Testis (tissue), 2 donors: ENCODE measurements at regions not wholly inside any gene's neighbourhood (a gene's known extent, or its start where the extent isn't known, plus 50 kb on each side); places are given as distances from the start of the nearest gene placed in this dataset.

Experiments used
- DNase-seq: peaks from one replicate; pipeline ENCODE4 v3.0.0-alpha.2; 2019
- H3K27ac ChIP-seq, 2 donors: fragments of 200-600 bp; sonication (generic); one replicate each; pipeline ENCODE4 v1.5.1; 2019
- H3K27me3 ChIP-seq: fragments of 200-600 bp; sonication (generic); one replicate; pipeline ENCODE4 v1.5.1; 2019
- H3K36me3 ChIP-seq: fragments of 200-600 bp; sonication (generic); one replicate; pipeline ENCODE4 v1.5.1; 2017; ENCODE audit warnings: low read depth; ENCODE audit errors: missing control alignments
- H3K4me1 ChIP-seq: fragments of 200-600 bp; sonication (generic); one replicate; pipeline ENCODE4 v1.5.1; 2019
- H3K4me3 ChIP-seq, 2 donors: fragments of 200-600 bp; sonication (generic); one replicate each; pipeline ENCODE4 v1.5.1; 2017 to 2019
- H3K9me3 ChIP-seq: fragments of 200-600 bp; sonication (generic); one replicate; pipeline ENCODE4 v1.5.1; 2017
- POLR2A ChIP-seq: fragments of 450-650 bp; IDR thresholded peaks from one replicate; pipeline ENCODE4 v1.6.1; 2017; ENCODE audit warnings: antibody characterized with exemption, mild to moderate bottlenecking, moderate library complexity
- WGBS, 2 donors: methylation state at CpG; one replicate each; pipeline ENCODE4 v1.1.5; 2018; 5-methylcytosine and 5-hydroxymethylcytosine counted together
- intact Hi-C: fragments of 100-400 bp; cut with DNase I; formaldehyde crosslinking; loops from one replicate; pipeline ENCODE4 v1.15.1; 2023; ENCODE audit warnings: low total_unique reads
- TF ChIP-seq, protein P1 (sequence below), 3 experiments: fragments of 450-650 bp in 2 of 3; fragments of 200-600 bp in 1 of 3; sonication (generic) in 1 of 3; IDR thresholded peaks; one replicate each; pipeline ENCODE4 v1.5.1; 2016 to 2019; ENCODE audit warnings: antibody characterized with exemption in 3 of 3, mild to moderate bottlenecking in 2 of 3, moderate library complexity in 1 of 3

DNA sequence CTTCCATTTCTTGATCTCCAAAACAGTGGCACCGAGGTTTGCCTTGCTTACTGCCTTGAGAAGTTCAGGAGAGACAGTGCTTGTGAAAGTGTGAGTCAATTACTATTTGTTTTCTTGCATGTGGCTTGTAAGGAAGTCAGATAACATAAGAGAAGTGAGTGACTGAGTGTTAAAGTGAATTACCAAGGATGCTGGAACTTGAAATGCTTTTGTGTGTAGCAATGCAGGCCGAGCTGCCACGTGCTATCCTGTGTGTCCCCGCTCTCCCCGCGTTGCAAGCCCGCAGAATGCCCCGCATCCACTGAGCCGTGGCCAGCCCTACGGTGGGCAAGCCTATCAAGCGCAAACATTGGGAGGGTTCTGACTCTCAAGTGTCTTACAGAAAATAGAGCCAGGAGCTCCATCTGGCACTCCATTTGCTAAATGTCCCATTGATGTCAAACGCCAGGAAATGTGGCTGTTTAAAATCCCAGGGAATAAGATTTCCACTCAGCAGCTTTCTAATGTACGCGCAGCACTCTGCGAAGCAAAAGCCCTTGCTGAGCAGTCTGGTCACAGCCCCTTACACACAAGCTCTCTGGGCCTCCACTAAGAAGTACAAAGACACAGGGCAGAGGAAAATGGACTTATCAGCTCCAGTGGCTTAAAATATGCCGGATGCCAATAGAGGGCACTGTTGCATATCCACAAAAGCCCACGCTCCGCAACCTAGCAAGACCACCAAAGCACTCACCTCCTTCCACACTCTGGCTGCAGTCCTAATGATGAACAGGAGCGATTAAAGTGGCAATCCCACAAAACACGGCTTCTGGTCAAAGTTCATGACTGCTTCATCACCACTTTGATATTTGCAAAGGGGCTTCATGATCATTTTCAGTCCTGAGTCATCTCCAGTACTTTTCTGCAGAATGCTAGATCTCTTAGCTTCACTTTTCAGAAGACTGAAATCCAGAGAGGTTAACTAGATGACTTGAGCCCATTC lies 158.0 kb upstream of the ITGB1 start:
- H3K9me3 ChIP-seq: no peaks in the 10 kb centered on the region
- TF ChIP-seq POLR2A: no peak
- TF ChIP-seq, protein P1, sequence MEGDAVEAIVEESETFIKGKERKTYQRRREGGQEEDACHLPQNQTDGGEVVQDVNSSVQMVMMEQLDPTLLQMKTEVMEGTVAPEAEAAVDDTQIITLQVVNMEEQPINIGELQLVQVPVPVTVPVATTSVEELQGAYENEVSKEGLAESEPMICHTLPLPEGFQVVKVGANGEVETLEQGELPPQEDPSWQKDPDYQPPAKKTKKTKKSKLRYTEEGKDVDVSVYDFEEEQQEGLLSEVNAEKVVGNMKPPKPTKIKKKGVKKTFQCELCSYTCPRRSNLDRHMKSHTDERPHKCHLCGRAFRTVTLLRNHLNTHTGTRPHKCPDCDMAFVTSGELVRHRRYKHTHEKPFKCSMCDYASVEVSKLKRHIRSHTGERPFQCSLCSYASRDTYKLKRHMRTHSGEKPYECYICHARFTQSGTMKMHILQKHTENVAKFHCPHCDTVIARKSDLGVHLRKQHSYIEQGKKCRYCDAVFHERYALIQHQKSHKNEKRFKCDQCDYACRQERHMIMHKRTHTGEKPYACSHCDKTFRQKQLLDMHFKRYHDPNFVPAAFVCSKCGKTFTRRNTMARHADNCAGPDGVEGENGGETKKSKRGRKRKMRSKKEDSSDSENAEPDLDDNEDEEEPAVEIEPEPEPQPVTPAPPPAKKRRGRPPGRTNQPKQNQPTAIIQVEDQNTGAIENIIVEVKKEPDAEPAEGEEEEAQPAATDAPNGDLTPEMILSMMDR (IDR thresholded peaks at IDR 0.05): peak; percentile 34 to 52 (median 36)
- intact Hi-C loops: no loop called here
- peak; percentile 78 for DNase-seq
- H3K36me3 ChIP-seq: no peaks in the 10 kb centered on the region
- peaks cover 15% of the 10 kb centered on the region for H3K4me1 ChIP-seq
- no peak overlapping the region for H3K4me3 ChIP-seq
- no peaks in the 10 kb centered on the region for H3K27me3 ChIP-seq
- WGBS, 2 donors: 58 to 68% methylated on average over 19 to 20 of the region's 20 CpGs
- no peak overlapping the region for H3K27ac ChIP-seq

DNA sequence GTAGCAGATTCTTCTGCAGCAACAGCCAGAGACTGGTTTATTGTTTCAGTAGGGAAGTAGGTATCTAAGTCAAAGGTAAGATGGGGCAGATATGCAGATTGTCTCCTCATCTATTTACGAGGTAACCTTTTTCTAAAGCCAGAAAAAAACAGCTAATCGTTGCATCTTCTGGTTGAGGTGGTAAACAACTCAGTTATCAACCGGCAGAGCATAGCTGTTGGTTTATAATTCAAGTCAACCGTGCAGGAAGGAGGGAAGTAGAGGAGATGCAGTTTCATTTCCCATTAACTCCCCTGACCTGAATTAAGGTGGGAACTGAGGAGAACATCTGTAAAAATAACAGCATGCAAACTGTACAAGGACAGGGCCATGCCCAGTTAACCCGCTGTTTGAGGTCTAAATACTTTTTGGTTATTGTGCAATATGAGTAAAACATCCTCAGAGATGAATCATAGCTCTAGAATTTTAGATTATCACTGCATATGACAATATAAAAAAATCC lies 156.5 kb upstream of the ITGB1 start:
- H3K4me1 ChIP-seq: peaks cover 15% of the 10 kb centered on the region
- 76 to 80% methylated on average over 5 of the region's 5 CpGs for WGBS, 2 donors
- no peaks in the 10 kb centered on the region for H3K27me3 ChIP-seq
- H3K9me3 ChIP-seq: no peaks in the 10 kb centered on the region
- no peaks in the 10 kb centered on the region for H3K36me3 ChIP-seq
- intact Hi-C loops: no loop called here
- TF ChIP-seq POLR2A: no peak
- TF ChIP-seq, protein P1 (IDR thresholded peaks at IDR 0.05): no peak
- H3K4me3 ChIP-seq: no peak overlapping the region
- no peak overlapping the region for H3K27ac ChIP-seq
- no peak for DNase-seq

DNA sequence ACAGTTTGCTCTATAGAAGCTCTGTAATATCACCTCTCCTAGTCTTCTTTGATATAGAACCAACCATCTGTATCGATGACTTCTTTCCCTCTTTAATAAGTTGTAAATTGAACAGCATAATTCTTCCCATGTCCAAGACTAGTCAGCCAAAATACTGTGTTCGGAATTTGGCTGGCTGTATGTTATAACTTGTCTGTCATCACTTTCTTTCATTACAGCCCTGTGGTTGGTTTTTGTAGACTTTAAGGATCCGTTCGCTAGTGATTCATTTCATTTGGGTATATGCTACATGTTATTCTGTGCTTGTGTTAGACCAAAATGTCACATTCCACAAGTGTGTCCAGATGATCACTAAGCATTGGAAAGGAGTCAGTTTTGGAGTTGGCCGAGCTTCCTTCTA lies 155.4 kb upstream of the ITGB1 start:
- WGBS, 2 donors: 86 to 87% methylated on average over 5 of the region's 5 CpGs
- Histone ChIP-seq H3K36me3 (no peaks in the 10 kb centered on the region), H3K9me3 (no peaks in the 10 kb centered on the region), H3K27me3 (no peaks in the 10 kb centered on the region), H3K27ac (no peak overlapping the region), H3K4me1 (peaks cover 15% of the 10 kb centered on the region), H3K4me3 (no peak overlapping the region)
- intact Hi-C loops: no loop called here
- DNase-seq: no peak
- TF ChIP-seq, protein P1 (IDR thresholded peaks at IDR 0.05): no peak
- TF ChIP-seq POLR2A: no peak

DNA sequence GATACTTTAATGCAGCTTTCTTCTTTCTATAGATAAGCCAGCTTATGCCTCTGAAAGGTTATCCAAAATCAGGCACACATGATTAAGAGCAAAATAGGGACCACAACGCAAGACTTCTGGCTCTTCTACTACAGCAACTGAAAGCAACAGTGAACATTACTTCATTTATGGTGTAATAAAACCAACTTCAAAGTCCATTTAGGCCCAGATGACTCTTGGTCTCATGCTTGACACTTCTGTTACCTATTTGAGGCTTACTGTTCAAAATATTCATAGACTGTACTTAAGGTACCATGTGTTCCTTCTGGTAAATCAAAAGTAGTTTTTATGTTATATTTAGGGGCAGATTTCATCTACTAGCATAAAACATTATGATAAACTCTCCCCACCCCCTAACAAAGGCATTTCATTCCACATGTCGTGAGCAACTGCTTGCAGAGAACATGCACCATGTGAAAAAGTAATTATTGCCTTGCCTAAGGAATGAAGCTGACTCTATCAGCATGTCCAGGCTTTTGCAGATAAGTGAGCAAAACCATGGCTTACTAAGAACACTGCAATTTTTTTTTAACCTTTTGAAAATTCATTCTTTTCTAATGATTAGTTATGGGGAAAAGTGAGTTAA lies 154.9 kb upstream of the ITGB1 start:
- 63 to 70% methylated on average over 2 of the region's 2 CpGs for WGBS, 2 donors
- intact Hi-C loops: no loop called here
- DNase-seq: no peak

More for the DNA sequence above, 154.9 kb upstream of the ITGB1 start:
- Histone ChIP-seq H3K27me3 (no peaks in the 10 kb centered on the region), H3K4me3 (no peak overlapping the region), H3K27ac (no peak overlapping the region), H3K9me3 (no peaks in the 10 kb centered on the region), H3K4me1 (peaks cover 15% of the 10 kb centered on the region), H3K36me3 (no peaks in the 10 kb centered on the region)
- TF ChIP-seq POLR2A: no peak
- TF ChIP-seq, protein P1 (IDR thresholded peaks at IDR 0.05): no peak
